HG02642 (cell line): ENCODE measurements at regions not wholly inside any gene's neighbourhood (a gene's known extent, or its start where the extent isn't known, plus 50 kb on each side); places are given as distances from the start of the nearest gene placed in this dataset.

Experiments
- ATAC-seq: cut with Tn5 transposase; IDR thresholded peaks from one replicate; pipeline ENCODE4 v1.9.1; 2021; ENCODE audit warnings: mild to moderate bottlenecking; ENCODE audit not compliant: unreplicated experiment, poor library complexity

DNA sequence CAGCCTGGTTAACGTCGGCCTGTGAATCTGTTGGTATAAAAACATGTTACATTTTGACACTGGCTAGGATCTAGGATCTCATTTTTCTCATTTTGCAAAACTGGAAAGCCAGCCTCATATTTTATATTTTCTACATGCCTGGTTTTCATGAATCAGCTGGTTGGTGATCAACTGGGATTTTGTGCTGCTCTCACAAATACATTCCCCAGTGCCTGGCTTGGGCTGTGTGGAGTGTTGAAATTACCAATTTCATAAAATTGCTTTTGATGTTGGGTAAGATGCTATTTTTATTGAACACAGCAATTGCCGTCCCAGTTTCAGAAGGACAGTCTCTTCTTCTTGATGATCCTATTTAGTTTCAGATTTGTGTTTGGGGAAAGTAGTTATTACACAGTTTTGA is 604.3 kb downstream of the TAFA4 start:
- ATAC-seq = no peak

DNA sequence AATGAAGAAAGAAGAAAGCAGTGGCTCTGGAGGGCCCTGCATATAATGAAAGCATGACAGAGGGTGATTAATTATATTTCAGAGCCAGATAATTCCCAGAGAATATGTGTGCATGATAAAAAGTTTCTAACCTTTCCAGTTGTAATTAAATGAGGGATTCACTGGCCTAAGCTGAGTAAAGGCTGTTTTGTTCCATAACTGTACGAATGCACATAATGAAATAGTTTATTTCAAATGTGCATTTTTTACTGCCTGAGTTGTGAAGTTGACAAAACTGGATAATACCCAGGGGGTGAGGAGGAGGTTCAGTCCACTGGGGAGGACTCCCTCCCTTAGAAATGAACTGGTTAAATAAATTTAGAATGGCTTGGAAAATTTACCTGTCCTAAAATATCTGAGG is 616.4 kb downstream of the TAFA4 start:
- no peak for ATAC-seq

DNA sequence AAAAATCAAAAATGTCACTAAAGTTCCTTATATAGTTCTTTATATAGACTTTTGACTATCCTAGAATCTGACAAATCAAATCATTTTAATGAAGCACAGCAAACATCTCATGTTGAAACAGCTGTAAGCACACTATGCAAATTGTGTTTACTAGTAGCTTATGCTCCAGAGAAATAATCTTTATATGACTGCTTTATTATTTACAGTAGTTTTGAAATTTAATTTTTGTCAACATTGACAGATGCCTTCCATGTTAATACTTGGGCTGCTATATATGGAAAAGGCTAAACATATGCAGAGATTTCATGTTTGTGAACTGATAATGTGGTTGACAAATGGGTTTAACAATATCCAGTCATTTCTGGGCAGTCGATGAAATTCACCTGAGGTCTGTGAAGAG is 616.8 kb downstream of the TAFA4 start:
- ATAC-seq = no peak

DNA sequence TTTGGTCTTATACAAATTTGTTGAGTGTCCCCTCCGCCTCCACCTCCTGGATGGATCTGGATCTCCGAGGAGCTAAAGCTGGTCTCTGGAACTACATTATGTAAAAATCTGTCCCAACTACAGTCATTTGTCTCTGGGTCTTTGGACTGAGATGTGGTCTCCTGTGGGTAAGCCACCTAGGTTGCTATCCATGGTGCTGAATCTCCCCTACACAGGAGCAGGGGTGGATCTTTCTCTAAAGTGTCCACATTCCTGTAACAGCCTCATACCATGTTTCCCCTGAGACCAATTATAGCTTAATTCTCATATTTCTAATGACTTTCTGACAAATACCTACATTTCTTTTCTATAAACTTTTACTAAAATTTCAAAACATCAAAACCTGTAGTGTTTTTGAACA is 625.8 kb downstream of the TAFA4 start:
- no peak for ATAC-seq

- no peak for ATAC-seq
Observed at GRCh38 chr3:68295457-68295856, 636.9 kb downstream of the TAFA4 start.

DNA sequence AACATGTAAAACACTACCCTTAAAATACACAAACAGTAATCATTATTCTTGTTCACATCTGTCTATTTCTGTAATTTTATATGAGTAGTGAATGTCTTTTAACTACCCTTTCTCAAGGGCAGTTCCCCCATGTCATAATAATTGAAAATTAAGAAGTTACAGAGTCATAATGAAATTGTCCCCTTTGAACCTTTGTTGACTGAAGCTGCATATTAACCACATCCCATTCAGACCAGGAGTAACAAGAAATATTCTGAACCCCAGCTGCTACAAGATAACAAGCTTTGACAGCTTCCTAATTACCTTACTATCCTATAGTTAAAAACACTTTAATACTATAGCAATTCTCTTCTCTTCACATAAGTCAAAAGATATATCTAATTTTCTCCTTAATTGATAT is 635.9 kb upstream of the SUCLG2 start:
- no peak for ATAC-seq

DNA sequence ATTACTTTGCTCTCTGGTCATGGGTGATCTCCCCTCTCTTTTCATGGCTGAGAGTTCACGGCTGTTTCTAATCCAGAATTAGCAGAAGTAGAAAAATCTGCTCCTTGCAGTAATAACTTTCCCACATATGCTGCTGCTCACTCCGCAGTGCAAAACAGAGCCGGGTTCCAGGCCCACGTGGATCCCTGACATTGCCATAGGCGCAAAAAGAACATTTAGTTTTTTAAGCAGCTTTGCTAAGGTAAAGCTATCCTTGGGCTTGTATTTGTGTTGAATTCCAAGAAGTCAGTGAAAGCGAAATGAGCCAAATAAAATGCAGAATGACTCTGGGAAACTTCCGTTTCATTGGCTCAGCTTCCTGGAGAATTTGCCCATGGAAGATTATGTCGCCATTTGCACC is 633.7 kb upstream of the SUCLG2 start:
- no peak for ATAC-seq

GRCh38 chr3:68287101-68287500 is 632.7 kb upstream of the SUCLG2 start:
- no peak for ATAC-seq

- ATAC-seq = no peak
Observed at GRCh38 chr3:68274286-68274685, 619.9 kb upstream of the SUCLG2 start.

GRCh38 chr3:68271145-68271544 is 616.7 kb upstream of the SUCLG2 start:
- no peak for ATAC-seq

DNA sequence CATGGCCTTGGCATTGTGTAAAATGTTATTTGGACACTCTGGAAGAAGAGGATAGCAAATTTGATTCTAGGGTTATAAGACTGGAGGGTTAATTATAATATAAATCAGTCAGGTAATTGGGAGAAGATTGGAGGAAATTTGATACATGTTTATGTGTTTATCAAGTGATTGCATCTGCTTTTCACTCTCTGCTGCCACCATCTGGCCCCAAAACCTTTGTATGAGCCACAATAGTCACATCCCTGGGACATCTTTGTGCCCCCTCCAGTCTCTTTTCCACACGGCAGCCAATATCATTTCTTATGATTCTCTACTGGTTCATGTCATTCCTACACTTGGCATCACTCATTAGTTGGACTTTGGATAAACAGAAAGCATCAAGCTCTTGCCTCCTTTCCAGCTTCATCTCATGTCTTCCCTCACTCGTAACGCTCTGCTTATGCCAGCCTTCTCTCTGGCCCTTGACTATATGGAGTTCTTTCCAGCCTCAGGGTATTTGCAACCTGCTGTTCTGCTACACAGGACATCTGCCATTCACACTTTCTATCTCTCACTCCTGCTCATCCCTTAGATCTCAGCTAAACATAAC is 602.3 kb upstream of the SUCLG2 start:
- no peak for ATAC-seq

DNA sequence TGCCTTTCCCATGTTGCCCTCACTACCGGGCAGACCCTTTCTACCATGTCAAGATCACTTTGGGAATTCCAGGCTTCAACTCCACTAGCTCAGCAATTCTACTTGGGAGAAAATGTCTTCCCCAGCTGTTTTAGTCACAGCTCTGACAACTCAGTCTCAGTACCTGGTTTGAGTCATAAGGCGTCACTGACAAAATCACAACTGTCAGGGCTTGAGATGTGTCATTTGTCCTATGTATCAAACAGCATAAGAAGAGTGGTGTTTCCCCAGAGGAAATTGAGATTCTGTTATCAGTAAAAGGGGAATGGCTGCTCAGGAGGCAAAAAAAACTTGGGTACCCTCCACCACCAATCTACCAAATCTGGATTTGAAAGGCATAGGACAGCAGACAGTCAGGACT is 594.9 kb upstream of the SUCLG2 start:
- no peak for ATAC-seq

DNA sequence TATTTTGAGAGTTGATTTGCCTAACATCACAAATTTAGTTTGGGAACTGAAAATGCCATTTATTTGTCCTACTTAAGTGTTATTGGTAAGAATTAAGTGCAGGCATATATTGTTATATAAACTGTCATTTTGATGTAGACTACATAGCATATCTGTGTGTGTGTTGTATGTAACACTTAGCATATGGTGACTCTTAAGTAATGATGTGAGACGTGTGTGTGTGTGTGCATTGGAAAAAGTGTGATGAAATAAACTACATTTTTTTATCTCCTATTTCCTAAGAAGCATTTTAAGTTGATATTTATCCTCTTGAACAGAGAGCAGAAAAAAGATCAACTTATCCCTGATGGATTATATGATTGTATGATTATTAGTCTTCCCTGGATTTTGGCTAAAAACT is 588.2 kb upstream of the SUCLG2 start:
- ATAC-seq = no peak

DNA sequence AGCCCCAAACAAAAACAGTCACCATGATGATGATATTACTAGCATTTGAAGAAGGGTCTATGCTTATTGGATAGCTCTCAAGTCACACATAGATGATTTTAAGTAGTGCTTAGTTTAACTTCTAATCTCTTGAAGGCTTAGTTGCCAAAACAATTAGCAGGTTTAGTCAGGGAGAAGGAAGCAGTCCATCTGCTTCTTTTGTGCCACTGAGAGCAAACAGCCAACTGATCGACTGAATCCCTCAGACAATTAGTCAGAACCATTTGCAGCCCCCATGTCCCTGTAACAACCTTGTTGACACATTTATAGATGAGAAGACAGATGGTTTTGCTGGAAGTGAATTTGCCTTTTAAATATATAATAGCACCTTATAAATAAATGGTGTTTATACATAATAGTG is 585.1 kb upstream of the SUCLG2 start:
- ATAC-seq = no peak

GRCh38 chr3:68234076-68234780 is 579.8 kb upstream of the SUCLG2 start:
- no peak for ATAC-seq

DNA sequence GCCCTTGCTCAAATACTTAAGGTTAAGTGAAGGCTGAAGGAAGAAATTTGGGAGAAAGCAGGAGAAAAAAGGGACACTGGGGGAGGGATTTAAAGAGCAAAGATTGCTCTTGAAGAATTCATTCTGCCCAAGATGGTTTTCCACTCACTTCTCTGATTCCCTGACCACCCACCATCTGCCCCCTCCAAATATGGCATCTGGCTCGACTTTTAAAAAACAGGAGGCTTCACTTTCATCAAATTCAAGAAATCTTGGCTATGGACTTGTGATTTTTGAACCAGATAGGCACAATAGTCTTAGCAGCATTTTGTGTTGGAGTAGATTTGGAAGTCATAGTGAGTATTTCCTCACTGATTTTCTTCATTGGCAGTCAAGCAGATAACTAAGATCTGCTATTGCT is 574.4 kb upstream of the SUCLG2 start:
- ATAC-seq = no peak

GRCh38 chr3:68220832-68221231 is 566.4 kb upstream of the SUCLG2 start:
- no peak for ATAC-seq

DNA sequence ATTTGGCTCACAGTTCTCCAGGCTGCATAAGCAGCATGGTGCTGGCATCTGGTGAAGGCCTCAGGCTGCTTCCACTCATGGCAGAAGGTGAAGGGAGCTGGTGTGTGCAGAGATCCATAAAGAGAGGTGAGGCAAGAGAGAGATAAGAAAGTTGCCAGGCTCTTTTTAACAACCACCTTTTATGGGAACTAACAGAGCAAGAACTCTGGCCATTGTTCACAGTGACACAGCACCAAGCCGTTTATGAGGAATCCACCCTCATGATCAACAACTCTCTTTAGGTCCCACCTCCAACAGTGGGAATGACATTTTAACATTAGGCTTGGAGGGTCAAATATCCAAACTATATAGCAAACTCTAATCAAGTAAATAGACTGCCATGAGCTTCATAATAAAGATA is 557.2 kb upstream of the SUCLG2 start:
- no peak for ATAC-seq

DNA sequence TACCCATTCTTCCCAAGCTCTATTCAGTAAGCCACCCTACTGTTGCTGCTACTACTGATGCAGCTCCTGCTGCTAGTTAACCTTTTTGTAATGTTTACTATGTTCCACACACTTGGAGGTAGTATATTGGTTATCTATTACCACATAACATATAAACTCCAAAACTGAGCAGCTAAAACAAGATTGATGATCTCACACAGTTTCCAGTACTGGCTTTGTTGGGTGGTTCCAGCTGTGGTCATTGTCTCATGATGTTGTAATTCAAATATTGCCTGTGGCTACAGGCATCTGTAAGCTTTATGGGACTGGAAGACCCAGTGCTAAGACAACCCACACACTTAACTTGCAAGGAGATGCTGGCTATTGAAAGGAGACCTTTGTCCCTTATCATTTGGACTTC is 556.2 kb upstream of the SUCLG2 start:
- no peak for ATAC-seq

- no peak for ATAC-seq
Observed at GRCh38 chr3:68207327-68207726, 552.9 kb upstream of the SUCLG2 start.

- ATAC-seq = no peak
Observed at GRCh38 chr3:68206524-68207117, 552.2 kb upstream of the SUCLG2 start.

DNA sequence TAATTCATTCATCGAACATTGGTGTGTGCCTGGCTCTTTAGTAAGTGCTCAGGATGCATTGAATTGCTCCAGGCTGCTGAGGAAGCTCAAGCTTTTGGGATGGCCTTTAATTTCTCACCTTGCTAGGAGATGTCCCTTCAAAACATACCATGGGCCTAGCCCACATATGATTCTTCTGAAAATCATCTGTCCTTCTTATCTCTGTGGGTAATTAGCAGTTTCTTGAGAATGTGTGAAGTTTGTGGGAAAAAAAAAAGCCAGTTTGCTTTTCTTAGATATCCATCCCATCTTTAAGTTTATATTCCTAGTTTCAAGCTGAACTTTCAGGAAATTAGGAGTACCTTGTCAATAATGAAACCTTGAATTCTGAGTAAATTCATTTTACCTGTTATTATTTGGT is 532.3 kb upstream of the SUCLG2 start:
- no peak for ATAC-seq
